Thoracic aorta (tissue), 2 donors: ENCODE measurements at regions not wholly inside any gene's neighbourhood (a gene's known extent, or its start where the extent isn't known, plus 50 kb on each side); places are given as distances from the start of the nearest gene placed in this dataset.

Experiments used
- ATAC-seq: fragments of 150-250 bp; one replicate; pipeline ENCODE4 v1.8.0; 2017; ENCODE audit warnings: low read depth; ENCODE audit not compliant: insufficient number of reproducible peaks, low FRiP score
- DNase-seq: peaks from one replicate; pipeline ENCODE4 v3.0.0-alpha.2; 2020; ENCODE audit warnings: low spot score
- H3K27ac ChIP-seq, 2 donors: fragments of 200-600 bp; sonication (generic); 1 replicate in 1 of 2; 2 replicates in 1 of 2; pipeline ENCODE4 v1.5.1; 2016; ENCODE audit warnings: mild to moderate bottlenecking in 2 of 2, moderate library complexity in 2 of 2
- H3K27me3 ChIP-seq: fragments of 200-600 bp; sonication (generic); replicated peaks from 2 replicates; pipeline ENCODE4 v1.6.0; 2016; ENCODE audit warnings: mild to moderate bottlenecking; ENCODE audit not compliant: insufficient read depth
- H3K36me3 ChIP-seq: fragments of 200-600 bp; sonication (generic); one replicate; pipeline ENCODE4 v1.5.1; 2016
- H3K4me1 ChIP-seq, 2 donors: fragments of 200-600 bp; sonication (generic); 1 replicate in 1 of 2; 2 replicates in 1 of 2; pipeline versions ENCODE4 v1.5.1 to v1.6.0; 2016; ENCODE audit warnings: low read depth in 2 of 2, mild to moderate bottlenecking in 1 of 2; ENCODE audit not compliant: control insufficient read depth in 1 of 2
- H3K4me3 ChIP-seq: fragments of 200-600 bp; sonication (generic); 2 replicates; pipeline ENCODE4 v1.5.1; 2016; ENCODE audit warnings: mild to moderate bottlenecking
- H3K9me3 ChIP-seq: fragments of 200-600 bp; sonication (generic); 2 replicates; pipeline ENCODE4 v1.5.1; 2016
- TF ChIP-seq, protein P1 (sequence below): fragments of 200-600 bp; sonication (generic); IDR thresholded peaks from one replicate; pipeline ENCODE4 v1.5.1; 2019; ENCODE audit warnings: antibody characterized with exemption

GRCh38 chr18:65349635-65350034 lies 401.2 kb upstream of the CDH7 start:
- TF ChIP-seq, protein P1, sequence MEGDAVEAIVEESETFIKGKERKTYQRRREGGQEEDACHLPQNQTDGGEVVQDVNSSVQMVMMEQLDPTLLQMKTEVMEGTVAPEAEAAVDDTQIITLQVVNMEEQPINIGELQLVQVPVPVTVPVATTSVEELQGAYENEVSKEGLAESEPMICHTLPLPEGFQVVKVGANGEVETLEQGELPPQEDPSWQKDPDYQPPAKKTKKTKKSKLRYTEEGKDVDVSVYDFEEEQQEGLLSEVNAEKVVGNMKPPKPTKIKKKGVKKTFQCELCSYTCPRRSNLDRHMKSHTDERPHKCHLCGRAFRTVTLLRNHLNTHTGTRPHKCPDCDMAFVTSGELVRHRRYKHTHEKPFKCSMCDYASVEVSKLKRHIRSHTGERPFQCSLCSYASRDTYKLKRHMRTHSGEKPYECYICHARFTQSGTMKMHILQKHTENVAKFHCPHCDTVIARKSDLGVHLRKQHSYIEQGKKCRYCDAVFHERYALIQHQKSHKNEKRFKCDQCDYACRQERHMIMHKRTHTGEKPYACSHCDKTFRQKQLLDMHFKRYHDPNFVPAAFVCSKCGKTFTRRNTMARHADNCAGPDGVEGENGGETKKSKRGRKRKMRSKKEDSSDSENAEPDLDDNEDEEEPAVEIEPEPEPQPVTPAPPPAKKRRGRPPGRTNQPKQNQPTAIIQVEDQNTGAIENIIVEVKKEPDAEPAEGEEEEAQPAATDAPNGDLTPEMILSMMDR = no peak

DNA sequence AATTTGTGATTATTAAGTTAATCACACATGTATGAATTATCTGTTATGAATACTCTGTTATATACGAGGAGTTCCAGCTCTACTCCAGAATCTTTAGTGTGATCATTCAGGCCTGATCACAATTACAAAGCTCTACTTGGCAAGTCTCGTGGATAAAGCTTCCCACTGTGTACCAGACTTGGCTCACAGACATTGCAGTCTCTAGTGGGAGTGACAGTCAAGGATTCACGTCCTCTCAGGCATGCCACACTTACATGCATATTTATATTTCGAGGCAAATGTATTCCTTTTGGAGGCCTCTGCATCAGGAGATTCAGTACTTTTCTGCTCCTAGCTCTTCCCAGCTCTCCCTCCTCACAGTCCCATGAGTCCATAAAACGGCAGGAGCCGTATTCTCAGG lies 403.4 kb upstream of the CDH7 start:
- no peak for ATAC-seq
- H3K4me3 ChIP-seq = no peak overlapping the region
- TF ChIP-seq, protein P1 = no peak

More at GRCh38 chr18:65349635-65350034, 401.2 kb upstream of the CDH7 start:
- no peak overlapping the region for H3K27ac ChIP-seq
- ATAC-seq (no peak), DNase-seq (no peak)
- no peaks in the 10 kb centered on the region for H3K27me3 ChIP-seq
- no peak overlapping the region for H3K4me3 ChIP-seq
- no peaks in the 10 kb centered on the region for H3K4me1 ChIP-seq
- no peaks in the 10 kb centered on the region for H3K9me3 ChIP-seq
- no peaks in the 10 kb centered on the region for H3K36me3 ChIP-seq

DNA sequence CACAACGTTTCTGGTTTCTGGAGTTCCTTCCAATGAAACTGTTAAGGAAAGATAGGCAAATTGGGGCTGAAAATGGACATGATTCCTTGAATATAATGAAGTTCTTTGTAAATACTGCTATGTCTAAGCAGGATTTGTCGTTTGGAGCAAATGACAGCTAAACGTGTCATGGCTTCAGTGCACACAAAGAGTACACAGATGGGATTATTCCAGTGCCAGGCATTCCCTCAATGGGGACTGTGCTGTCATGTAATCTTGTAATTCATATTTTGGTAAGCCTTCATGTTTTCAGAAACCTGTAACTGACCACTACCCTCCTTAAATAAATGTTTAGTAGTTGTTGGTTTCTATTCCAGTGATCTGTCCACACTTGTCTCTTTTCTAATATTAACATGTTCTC lies 404.7 kb upstream of the CDH7 start:
- no peak overlapping the region for H3K4me3 ChIP-seq
- no peaks in the 10 kb centered on the region for H3K27me3 ChIP-seq
- TF ChIP-seq, protein P1 = no peak
- H3K4me1 ChIP-seq = no peaks in the 10 kb centered on the region
- H3K36me3 ChIP-seq = no peaks in the 10 kb centered on the region
- no peak for DNase-seq
- H3K9me3 ChIP-seq = no peaks in the 10 kb centered on the region
- no peak overlapping the region for H3K27ac ChIP-seq
- no peak for ATAC-seq

More for the DNA sequence above, 403.4 kb upstream of the CDH7 start:
- no peaks in the 10 kb centered on the region for H3K9me3 ChIP-seq
- DNase-seq = no peak
- H3K27ac ChIP-seq = no peak overlapping the region
- H3K27me3 ChIP-seq = no peaks in the 10 kb centered on the region
- no peaks in the 10 kb centered on the region for H3K4me1 ChIP-seq
- no peaks in the 10 kb centered on the region for H3K36me3 ChIP-seq

GRCh38 chr18:65343571-65343970 lies 407.2 kb upstream of the CDH7 start:
- no peaks in the 10 kb centered on the region for H3K9me3 ChIP-seq
- ATAC-seq = no peak
- no peak overlapping the region for H3K4me3 ChIP-seq
- no peaks in the 10 kb centered on the region for H3K27me3 ChIP-seq
- H3K4me1 ChIP-seq = no peaks in the 10 kb centered on the region
- TF ChIP-seq, protein P1 = no peak
- no peak overlapping the region for H3K27ac ChIP-seq
- no peak for DNase-seq
- no peaks in the 10 kb centered on the region for H3K36me3 ChIP-seq

GRCh38 chr18:65336411-65336810 lies 414.4 kb upstream of the CDH7 start:
- Histone ChIP-seq H3K4me3 (no peak overlapping the region), H3K36me3 (no peaks in the 10 kb centered on the region), H3K27ac (no peak overlapping the region), H3K27me3 (no peaks in the 10 kb centered on the region), H3K9me3 (no peaks in the 10 kb centered on the region), H3K4me1 (no peaks in the 10 kb centered on the region)
- no peak for DNase-seq
- ATAC-seq = no peak
- TF ChIP-seq, protein P1 = no peak
